ENCODE measurements at regions not wholly inside any gene's neighbourhood (a gene's known extent, or its start where the extent isn't known, plus 50 kb on each side); places are given as distances from the start of the nearest gene placed in this dataset.
"Not testable (repeated sequence)": the region's sequence is repeated elsewhere in the genome, so short reads cannot be mapped to it uniquely, and the experiment has no call there.

GRCh38 chr10:84863675-84864074 lies 535.3 kb downstream of the CCSER2 start:
- no peak for DNase-seq

- DNase-seq: no peak
Observed at GRCh38 chr10:84876116-84876999, 548.0 kb downstream of the CCSER2 start.

GRCh38 chr10:84879991-84880390 lies 551.6 kb downstream of the CCSER2 start:
- no peak for DNase-seq

- not testable (repeated sequence) for DNase-seq
Observed at GRCh38 chr10:84881696-84882095, 553.3 kb downstream of the CCSER2 start.

- DNase-seq: no peak
Observed at GRCh38 chr10:84890706-84891105, 562.3 kb downstream of the CCSER2 start.

- DNase-seq: no peak
Observed at GRCh38 chr10:84891631-84892030, 563.2 kb downstream of the CCSER2 start.

GRCh38 chr10:84895541-84895940 lies 567.2 kb downstream of the CCSER2 start:
- no peak for DNase-seq

- DNase-seq: no peak
Observed at GRCh38 chr10:84896909-84897308, 568.5 kb downstream of the CCSER2 start.

- no peak for DNase-seq
Observed at GRCh38 chr10:84899268-84899667, 570.9 kb downstream of the CCSER2 start.

- no peak for DNase-seq
Observed at GRCh38 chr10:84900141-84900540, 571.8 kb downstream of the CCSER2 start.

- DNase-seq: no peak
Observed at GRCh38 chr10:84901885-84902284, 573.5 kb downstream of the CCSER2 start.

GRCh38 chr10:84902553-84902952 lies 574.2 kb downstream of the CCSER2 start:
- DNase-seq: no peak

- no peak for DNase-seq
Observed at GRCh38 chr10:84903320-84903719, 574.9 kb downstream of the CCSER2 start.

- no peak for DNase-seq
Observed at GRCh38 chr10:84907461-84908009, 579.1 kb downstream of the CCSER2 start.

GRCh38 chr10:84908491-84908890 lies 580.1 kb downstream of the CCSER2 start:
- no peak for DNase-seq

- no peak for DNase-seq
Observed at GRCh38 chr10:84921701-84922100, 593.3 kb downstream of the CCSER2 start.

- DNase-seq: no peak
Observed at GRCh38 chr10:84924131-84924530, 595.7 kb downstream of the CCSER2 start.

GRCh38 chr10:84925495-84925894 lies 597.1 kb downstream of the CCSER2 start:
- DNase-seq: no peak

- DNase-seq: no peak
Observed at GRCh38 chr10:84933402-84933801, 605.0 kb downstream of the CCSER2 start.

- DNase-seq: no peak
Observed at GRCh38 chr10:84935772-84936171, 607.4 kb downstream of the CCSER2 start.

- no peak for DNase-seq
Observed at GRCh38 chr10:84938117-84938905, 609.9 kb downstream of the CCSER2 start.

- DNase-seq: no peak
Observed at GRCh38 chr10:84943541-84943940, 615.2 kb downstream of the CCSER2 start.

GRCh38 chr10:84944187-84944586 lies 615.8 kb downstream of the CCSER2 start:
- no peak for DNase-seq

GRCh38 chr10:84945791-84946190 lies 617.4 kb downstream of the CCSER2 start:
- no peak for DNase-seq
